Activated CD4-positive, alpha-beta memory T cell treated with anti-CD3 and anti-CD28 coated beads for 36 hours (primary cell): ENCODE measurements at regions not wholly inside any gene's neighbourhood (a gene's known extent, or its start where the extent isn't known, plus 50 kb on each side); places are given as distances from the start of the nearest gene placed in this dataset.
"Not testable (repeated sequence)": the region's sequence is repeated elsewhere in the genome, so short reads cannot be mapped to it uniquely, and the experiment has no call there.

ENCODE experiments used
- CTCF ChIA-PET: fragments of 350-600 bp; sonication (Branson Sonifier 250); formaldehyde crosslinking; loops from one replicate; lab custom pipeline; 2021; ENCODE audit warnings: antibody characterized with exemption, inconsistent platforms; lab: Charles Lee
- POLR2A ChIA-PET: fragments of 350-600 bp; sonication (Branson Sonifier 250); formaldehyde crosslinking; loops from one replicate; lab custom pipeline; 2021; ENCODE audit warnings: antibody characterized with exemption; lab: Charles Lee
- DNase-seq: peaks from one replicate; pipeline ENCODE4 v3.0.0-alpha.2; 2020
- H3K27ac Mint-ChIP-seq: one replicate; pipeline ENCODE4 v1.8.0; 2021; ENCODE audit warnings: mixed read lengths
- H3K27me3 Mint-ChIP-seq: one replicate; pipeline ENCODE4 v1.8.0; 2021; ENCODE audit warnings: mixed read lengths
- H3K36me3 Mint-ChIP-seq: one replicate; pipeline ENCODE4 v1.8.0; 2021; ENCODE audit warnings: mixed read lengths
- H3K4me1 Mint-ChIP-seq: one replicate; pipeline ENCODE4 v1.8.0; 2021; ENCODE audit warnings: low read depth, mixed read lengths
- H3K4me3 Mint-ChIP-seq: one replicate; pipeline ENCODE4 v1.8.0; 2021; ENCODE audit warnings: mild to moderate bottlenecking, mixed read lengths
- H3K9me3 Mint-ChIP-seq: one replicate; pipeline ENCODE4 v1.8.0; 2021; ENCODE audit warnings: mixed read lengths
- intact Hi-C: fragments of 100-400 bp; cut with micrococcal nuclease; formaldehyde crosslinking; loops from one replicate; pipeline ENCODE4 v1.15.1; 2023

- intact Hi-C loops: no loop called here
- peaks cover 1% of the 10 kb centered on the region for H3K27me3 Mint-ChIP-seq
- no peaks in the 10 kb centered on the region for H3K36me3 Mint-ChIP-seq
- H3K4me3 Mint-ChIP-seq: no peak overlapping the region
- H3K4me1 Mint-ChIP-seq: no peaks in the 10 kb centered on the region
- POLR2A ChIA-PET: no interaction called here
- H3K9me3 Mint-ChIP-seq: no peaks in the 10 kb centered on the region
- DNase-seq: no peak
- CTCF ChIA-PET: no interaction called here
- no peak overlapping the region for H3K27ac Mint-ChIP-seq
Observed at GRCh38 chr9:90485028-90485427, 157.6 kb downstream of the DIRAS2 start.

- no peaks in the 10 kb centered on the region for H3K36me3 Mint-ChIP-seq
- H3K9me3 Mint-ChIP-seq: no peaks in the 10 kb centered on the region
- H3K27ac Mint-ChIP-seq: no peak overlapping the region
- intact Hi-C loops: no loop called here
- CTCF ChIA-PET: no interaction called here
- no peaks in the 10 kb centered on the region for H3K4me1 Mint-ChIP-seq
- no peak for DNase-seq
- no peak overlapping the region for H3K4me3 Mint-ChIP-seq
- POLR2A ChIA-PET: no interaction called here
- peaks cover 7% of the 10 kb centered on the region for H3K27me3 Mint-ChIP-seq
Observed at GRCh38 chr9:90489066-90489465, 153.6 kb downstream of the DIRAS2 start.

DNA sequence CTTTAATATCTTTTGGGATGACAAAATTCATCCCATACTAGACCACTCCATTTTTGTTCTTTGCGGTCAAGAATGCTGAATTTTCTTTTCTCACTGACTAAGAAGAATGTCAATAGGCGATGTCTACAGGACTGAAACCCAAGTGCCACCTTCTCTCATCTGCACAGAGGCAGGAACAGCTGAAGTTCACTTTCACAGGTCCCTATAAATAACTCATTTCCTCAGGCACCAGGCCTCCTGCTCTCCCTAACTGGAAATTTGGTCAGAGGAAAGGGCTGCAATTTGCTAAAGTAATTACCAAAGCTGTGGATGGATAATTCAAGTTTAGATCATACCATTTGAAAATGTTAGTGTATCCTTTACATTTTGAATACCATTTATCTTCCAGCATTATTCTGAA is 142.9 kb downstream of the DIRAS2 start:
- no peak for DNase-seq
- intact Hi-C loops: no loop called here
- peaks cover 2% of the 10 kb centered on the region for H3K27me3 Mint-ChIP-seq
- POLR2A ChIA-PET: no interaction called here
- no peaks in the 10 kb centered on the region for H3K9me3 Mint-ChIP-seq
- H3K4me3 Mint-ChIP-seq: no peak overlapping the region
- no peaks in the 10 kb centered on the region for H3K36me3 Mint-ChIP-seq
- CTCF ChIA-PET: no interaction called here
- no peak overlapping the region for H3K27ac Mint-ChIP-seq
- H3K4me1 Mint-ChIP-seq: no peaks in the 10 kb centered on the region

DNA sequence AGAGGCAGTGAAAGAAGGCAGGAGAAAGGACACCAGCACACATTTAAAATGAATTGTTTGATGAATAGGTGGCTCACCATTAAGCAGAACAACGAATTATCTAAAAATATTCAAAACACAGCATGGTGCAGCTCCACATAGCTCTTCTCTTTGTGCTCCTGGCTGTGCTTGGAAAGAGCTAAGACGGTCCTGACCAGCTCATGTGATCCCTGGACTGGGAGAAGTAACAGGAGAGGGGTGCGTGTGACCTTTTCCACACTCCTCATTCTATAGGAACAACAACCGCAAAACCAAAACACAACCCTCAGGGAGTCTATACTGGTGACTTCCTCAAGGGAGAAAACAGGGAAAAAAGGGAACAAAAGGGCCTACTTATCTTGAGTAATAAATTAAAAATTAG is 140.5 kb downstream of the DIRAS2 start:
- H3K4me3 Mint-ChIP-seq: no peak overlapping the region
- H3K27me3 Mint-ChIP-seq: peaks cover 2% of the 10 kb centered on the region
- H3K36me3 Mint-ChIP-seq: no peaks in the 10 kb centered on the region
- no peak for DNase-seq
- no peaks in the 10 kb centered on the region for H3K9me3 Mint-ChIP-seq
- POLR2A ChIA-PET: interaction anchor here (0.6 kb wide), 1 partner anchor 1106 kb away, joined by 4 read pairs; no protein-coding TSS in a partner anchor
- no peaks in the 10 kb centered on the region for H3K4me1 Mint-ChIP-seq
- H3K27ac Mint-ChIP-seq: no peak overlapping the region
- intact Hi-C loops: no loop called here
- CTCF ChIA-PET: interaction anchor here (0.6 kb wide), 1 partner anchor 31 kb away, joined by 4 read pairs; no protein-coding TSS in a partner anchor

GRCh38 chr9:90504486-90504885 is 138.1 kb downstream of the DIRAS2 start:
- DNase-seq: no peak

GRCh38 chr9:90505695-90506094 is 136.9 kb downstream of the DIRAS2 start:
- H3K4me1 Mint-ChIP-seq: peaks cover 2% of the 10 kb centered on the region
- ChIA-PET CTCF (no interaction called here), POLR2A (no interaction called here)
- H3K4me3 Mint-ChIP-seq: no peak overlapping the region
- peaks cover 2% of the 10 kb centered on the region for H3K27me3 Mint-ChIP-seq
- intact Hi-C loops: loop anchor here (2.0 kb wide), 1 partner anchor 15 kb away; no protein-coding TSS in a partner anchor
- H3K9me3 Mint-ChIP-seq: no peaks in the 10 kb centered on the region
- DNase-seq: no peak
- H3K27ac Mint-ChIP-seq: no peak overlapping the region
- H3K36me3 Mint-ChIP-seq: no peaks in the 10 kb centered on the region

More at GRCh38 chr9:90504486-90504885, 138.1 kb downstream of the DIRAS2 start:
- CTCF ChIA-PET: no interaction called here
- Mint-ChIP-seq H3K9me3 (no peaks in the 10 kb centered on the region), H3K36me3 (no peaks in the 10 kb centered on the region), H3K27me3 (peaks cover 2% of the 10 kb centered on the region), H3K4me3 (no peak overlapping the region), H3K27ac (no peak overlapping the region), H3K4me1 (peaks cover under 1% of the 10 kb centered on the region)
- intact Hi-C loops: loop anchor here (2.0 kb wide), 1 partner anchor 14 kb away; no protein-coding TSS in a partner anchor
- POLR2A ChIA-PET: no interaction called here

- POLR2A ChIA-PET, H3K4me3 Mint-ChIP-seq, intact Hi-C loops, H3K27ac Mint-ChIP-seq, H3K9me3 Mint-ChIP-seq, H3K4me1 Mint-ChIP-seq, DNase-seq, H3K36me3 Mint-ChIP-seq, H3K27me3 Mint-ChIP-seq, CTCF ChIA-PET: not testable (repeated sequence)
Observed at GRCh38 chr9:90506402-90506801, 136.2 kb downstream of the DIRAS2 start.

GRCh38 chr9:90507621-90508020 is 135.0 kb downstream of the DIRAS2 start:
- POLR2A ChIA-PET: no interaction called here
- intact Hi-C loops: no loop called here
- CTCF ChIA-PET: no interaction called here
- no peaks in the 10 kb centered on the region for H3K27me3 Mint-ChIP-seq
- peaks cover 2% of the 10 kb centered on the region for H3K4me1 Mint-ChIP-seq
- H3K27ac Mint-ChIP-seq: no peak overlapping the region
- no peaks in the 10 kb centered on the region for H3K9me3 Mint-ChIP-seq
- H3K4me3 Mint-ChIP-seq: no peak overlapping the region
- DNase-seq: no peak
- no peaks in the 10 kb centered on the region for H3K36me3 Mint-ChIP-seq

DNA sequence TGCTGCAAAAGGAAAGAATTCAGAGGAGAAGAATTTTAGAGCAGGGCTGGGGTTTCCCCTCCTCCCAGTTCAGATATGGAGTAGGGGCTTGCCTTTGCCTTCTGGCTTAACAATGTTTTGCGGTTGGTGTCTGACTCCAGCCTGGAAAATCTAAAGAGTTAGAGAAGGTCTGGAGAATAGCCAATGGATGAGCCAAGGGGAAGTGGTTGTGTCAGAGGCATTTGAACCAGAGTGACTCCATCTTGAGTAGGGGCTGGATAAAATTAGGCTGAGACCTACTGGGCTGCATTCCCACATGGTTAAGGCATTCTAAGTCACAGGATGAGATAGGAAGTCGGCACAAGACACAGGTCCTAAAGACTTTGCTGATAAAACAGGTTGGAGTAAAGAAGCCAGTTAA is 133.7 kb downstream of the DIRAS2 start:
- Mint-ChIP-seq H3K4me3 (no peak overlapping the region), H3K4me1 (peaks cover 2% of the 10 kb centered on the region), H3K9me3 (no peaks in the 10 kb centered on the region), H3K36me3 (no peaks in the 10 kb centered on the region), H3K27ac (no peak overlapping the region), H3K27me3 (peaks cover 1% of the 10 kb centered on the region)
- intact Hi-C loops: no loop called here
- ChIA-PET POLR2A (no interaction called here), CTCF (no interaction called here)
- DNase-seq: no peak

DNA sequence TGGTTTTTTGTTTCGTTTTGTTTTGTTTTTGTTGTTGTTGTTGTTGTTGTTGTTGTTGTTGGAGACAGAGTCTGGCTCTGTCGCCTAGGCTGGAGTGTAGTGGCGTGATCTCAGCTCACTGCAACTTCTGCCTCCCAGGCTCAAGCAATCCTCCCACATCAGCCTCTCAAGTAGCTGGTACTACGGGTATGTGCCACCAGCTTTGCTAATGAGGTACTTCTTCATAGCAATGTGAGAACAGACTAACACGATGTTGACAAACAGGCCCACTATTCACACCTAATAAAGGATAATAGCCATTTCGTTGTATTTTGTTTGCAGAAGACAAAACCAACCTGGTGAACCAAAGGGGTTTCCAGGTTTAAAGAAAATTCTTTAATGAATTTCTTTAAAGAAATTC is 130.9 kb downstream of the DIRAS2 start:
- Mint-ChIP-seq H3K36me3 (no peaks in the 10 kb centered on the region), H3K9me3 (no peaks in the 10 kb centered on the region), H3K27ac (no peak overlapping the region), H3K4me1 (peaks cover 2% of the 10 kb centered on the region), H3K4me3 (no peak overlapping the region), H3K27me3 (peaks cover 3% of the 10 kb centered on the region)
- DNase-seq: no peak
- ChIA-PET POLR2A (no interaction called here), CTCF (no interaction called here)
- intact Hi-C loops: no loop called here

GRCh38 chr9:90514877-90515276 is 127.7 kb downstream of the DIRAS2 start:
- Mint-ChIP-seq H3K4me3 (no peak overlapping the region), H3K27ac (no peak overlapping the region), H3K36me3 (no peaks in the 10 kb centered on the region), H3K9me3 (no peaks in the 10 kb centered on the region), H3K4me1 (no peaks in the 10 kb centered on the region), H3K27me3 (peaks cover 3% of the 10 kb centered on the region)
- POLR2A ChIA-PET: no interaction called here
- CTCF ChIA-PET: no interaction called here
- intact Hi-C loops: no loop called here
- DNase-seq: no peak

- DNase-seq: no peak
- POLR2A ChIA-PET: no interaction called here
- intact Hi-C loops: no loop called here
- Mint-ChIP-seq H3K27me3 (peaks cover 3% of the 10 kb centered on the region), H3K27ac (no peak overlapping the region), H3K9me3 (no peaks in the 10 kb centered on the region), H3K4me3 (no peak overlapping the region), H3K36me3 (no peaks in the 10 kb centered on the region), H3K4me1 (no peaks in the 10 kb centered on the region)
- CTCF ChIA-PET: no interaction called here
Observed at GRCh38 chr9:90515510-90515909, 127.1 kb downstream of the DIRAS2 start.

DNA sequence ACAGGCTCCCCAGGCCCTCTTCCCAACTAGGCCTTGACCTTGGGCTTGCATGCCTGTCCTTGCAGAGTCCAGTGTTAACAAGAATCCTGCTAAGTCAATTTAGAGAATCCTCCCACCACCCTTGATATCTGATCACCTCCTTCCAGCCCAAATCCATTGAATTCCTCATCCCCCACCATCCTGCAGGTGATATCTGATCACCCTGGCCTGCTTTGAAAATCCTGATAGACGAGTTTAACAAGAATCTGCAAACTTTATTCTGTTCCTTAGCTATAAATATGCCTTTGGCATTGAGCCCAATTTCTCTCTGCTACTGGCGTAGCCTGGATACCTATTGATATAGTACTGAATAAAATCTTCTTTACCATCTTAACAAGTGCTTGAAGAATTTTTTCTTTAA is 125.5 kb downstream of the DIRAS2 start:
- no peaks in the 10 kb centered on the region for H3K4me1 Mint-ChIP-seq
- no peak overlapping the region for H3K4me3 Mint-ChIP-seq
- ChIA-PET POLR2A (no interaction called here), CTCF (no interaction called here)
- no peak overlapping the region for H3K27ac Mint-ChIP-seq
- intact Hi-C loops: no loop called here
- peaks cover 7% of the 10 kb centered on the region for H3K27me3 Mint-ChIP-seq
- DNase-seq: no peak
- no peaks in the 10 kb centered on the region for H3K36me3 Mint-ChIP-seq
- no peaks in the 10 kb centered on the region for H3K9me3 Mint-ChIP-seq
